PC-9 (cell line): ENCODE measurements at regions not wholly inside any gene's neighbourhood (a gene's known extent, or its start where the extent isn't known, plus 50 kb on each side); places are given as distances from the start of the nearest gene placed in this dataset.

Experiments
- CTCF ChIP-seq: fragments of 200-600 bp; sonication (generic); conservative IDR thresholded peaks from 2 replicates; pipeline ENCODE4 v1.6.1; 2017; ENCODE audit warnings: mixed run types, antibody characterized with exemption, mild to moderate bottlenecking, moderate library complexity
- EZH2 ChIP-seq: fragments of 200-600 bp; sonication (generic); IDR thresholded peaks from 2 replicates; pipeline ENCODE4 v1.8.0; 2017; ENCODE audit warnings: antibody characterized with exemption, low read depth

GRCh38 chr12:104887452-104887851 is 70.6 kb downstream of the SLC41A2 start:
- TF ChIP-seq EZH2, result no peak
- no peak for TF ChIP-seq CTCF
